ENCODE measurements at regions not wholly inside any gene's neighbourhood (a gene's known extent, or its start where the extent isn't known, plus 50 kb on each side); places are given as distances from the start of the nearest gene placed in this dataset.

DNA sequence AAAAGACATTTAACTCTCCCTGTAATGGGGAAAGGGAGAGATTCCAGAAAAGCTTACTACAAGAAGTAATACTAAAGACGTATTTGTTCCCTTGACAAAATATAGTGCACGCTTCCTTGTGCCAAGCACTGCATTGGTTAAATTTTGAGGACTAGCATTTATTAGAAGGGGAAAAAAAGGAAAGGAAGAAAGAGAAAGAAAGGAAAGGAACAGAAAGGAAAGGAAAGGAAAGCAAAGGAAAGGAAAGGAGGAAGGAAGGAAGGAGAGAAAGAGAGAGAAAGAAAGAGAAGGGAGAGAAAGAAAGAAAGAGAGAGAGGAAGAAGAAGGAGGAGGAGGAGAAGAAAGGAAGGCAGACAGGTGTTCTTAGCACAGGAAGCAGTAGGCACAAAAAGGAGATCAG is 110.1 kb upstream of the CDH6 start:
- H3K4me3 ChIP-seq (ENCODE audit: low read length): no peak overlapping the region
- no peak for TF ChIP-seq ZNF274 (IDR thresholded peaks at IDR 0.05; ENCODE audit: low read depth, low read length)

DNA sequence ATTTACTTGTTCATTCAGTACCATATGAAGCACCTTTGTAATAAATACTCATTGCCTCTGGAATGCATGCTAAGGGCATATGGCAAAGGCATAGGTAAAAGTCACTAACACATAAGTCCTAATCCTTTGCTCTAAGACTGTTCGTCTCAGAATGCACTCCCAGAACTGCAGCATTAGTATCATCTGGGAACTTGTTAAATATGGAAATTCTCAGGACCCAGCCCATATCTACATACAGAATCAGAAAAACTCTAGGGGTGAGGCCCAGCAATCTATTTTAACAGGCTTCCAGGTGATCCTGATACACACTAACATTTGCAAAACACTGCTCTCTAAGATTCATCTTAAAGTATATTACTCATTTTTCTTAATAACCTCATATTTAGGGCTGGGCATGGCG is 113.8 kb upstream of the CDH6 start:
- no peak for TF ChIP-seq ZNF274 (IDR thresholded peaks at IDR 0.05; ENCODE audit: low read depth, low read length)

DNA sequence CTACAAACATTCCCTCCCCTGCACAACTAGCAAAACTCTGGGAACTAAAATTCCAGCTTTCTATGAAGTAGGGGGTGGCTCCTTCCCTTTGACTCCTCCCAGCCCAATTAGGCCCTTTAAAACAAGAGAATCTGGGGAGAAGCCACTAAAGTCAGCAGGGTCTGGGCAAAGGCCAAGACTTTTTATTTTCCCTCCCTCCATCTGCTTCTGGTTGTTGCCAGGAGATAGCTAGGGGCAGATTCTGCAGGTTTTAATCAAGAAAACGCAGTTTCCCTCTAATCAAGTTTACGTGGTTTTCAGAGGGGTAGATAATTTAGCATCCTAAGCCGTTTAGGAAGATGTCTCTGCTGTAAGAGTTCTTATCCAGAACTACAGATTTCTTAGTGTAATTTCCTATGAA is 114.5 kb upstream of the CDH6 start:
- TF ChIP-seq ZNF274 (IDR thresholded peaks at IDR 0.05; ENCODE audit: low read depth, low read length): no peak
- no peak overlapping the region for H3K4me3 ChIP-seq (ENCODE audit: low read length)

More for the DNA sequence above, 113.8 kb upstream of the CDH6 start:
- no peak overlapping the region for H3K4me3 ChIP-seq (ENCODE audit: low read length)

DNA sequence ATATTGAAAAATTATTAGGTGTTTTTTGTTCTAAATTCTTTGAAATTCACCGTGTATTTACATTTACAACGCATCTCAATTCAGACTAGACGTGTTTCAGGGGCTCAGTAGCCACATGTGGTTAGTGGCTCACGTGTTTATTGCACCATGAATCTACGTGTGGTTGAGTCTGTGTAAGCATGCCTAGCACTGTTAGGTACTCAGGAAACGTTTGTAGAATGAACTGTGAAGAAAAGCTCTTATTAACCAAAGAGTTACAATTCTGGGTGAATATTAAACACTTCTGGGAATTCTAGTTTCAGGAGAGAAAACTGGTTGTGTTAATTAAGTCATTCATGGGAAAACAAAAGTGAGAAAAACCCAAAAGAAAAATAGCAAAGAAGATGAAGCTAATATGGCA is 117.5 kb upstream of the CDH6 start:
- TF ChIP-seq ZNF274 (IDR thresholded peaks at IDR 0.05; ENCODE audit: low read depth, low read length): no peak
- H3K4me3 ChIP-seq (ENCODE audit: low read length): no peak overlapping the region

DNA sequence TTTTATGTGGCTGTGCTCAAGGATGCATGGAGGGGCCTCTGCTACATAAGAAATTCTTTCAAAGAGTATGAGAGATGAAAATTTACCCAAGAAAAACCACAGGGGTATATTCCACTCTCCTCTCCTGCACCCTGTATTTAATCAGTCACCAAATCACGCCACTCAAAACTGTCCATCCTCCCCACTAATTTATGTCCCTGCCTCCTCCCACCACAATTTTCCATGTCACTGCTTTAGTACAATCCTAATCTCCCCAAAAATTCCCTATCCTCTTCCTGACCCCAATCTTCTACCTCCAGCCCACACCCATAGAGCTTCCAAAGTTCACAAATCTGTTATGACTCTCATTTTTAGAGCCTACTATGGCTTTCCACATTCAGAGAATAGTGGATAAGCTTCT is 125.2 kb upstream of the CDH6 start:
- no peak for TF ChIP-seq ZNF274 (IDR thresholded peaks at IDR 0.05; ENCODE audit: low read depth, low read length)
- H3K4me3 ChIP-seq (ENCODE audit: low read length): no peak overlapping the region

DNA sequence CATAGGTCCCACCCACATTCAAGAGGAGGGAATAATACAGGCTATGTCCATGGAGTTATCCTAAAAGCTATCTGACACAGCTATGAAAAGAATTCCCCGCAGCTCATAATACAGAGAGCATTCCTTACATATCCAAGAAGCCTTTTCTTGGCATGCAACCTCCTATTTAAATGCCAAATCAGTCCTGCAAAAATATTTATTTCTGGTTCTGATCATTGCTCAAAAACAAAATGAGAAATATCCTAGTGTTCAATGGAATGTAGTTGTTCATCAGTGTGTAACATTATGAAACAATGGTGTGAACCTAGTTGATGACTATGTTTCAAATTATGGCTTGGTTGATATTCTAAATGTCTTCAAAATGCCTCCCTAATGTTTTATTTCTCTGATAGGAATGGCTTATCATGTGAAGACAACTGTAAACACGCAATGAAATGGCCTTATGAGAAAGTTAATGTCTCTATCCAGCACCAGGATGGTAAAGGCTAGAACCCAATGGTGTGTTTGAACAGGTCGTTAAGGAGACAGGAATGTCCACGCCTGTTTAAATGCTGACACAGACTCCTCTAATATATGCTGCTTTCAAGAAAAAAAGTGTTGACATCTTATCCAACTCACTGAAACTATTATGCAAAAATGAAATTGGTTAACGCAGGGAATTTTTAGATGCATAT is 126.7 kb upstream of the CDH6 start:
- H3K4me3 ChIP-seq (ENCODE audit: low read length): no peak overlapping the region
- TF ChIP-seq ZNF274 (IDR thresholded peaks at IDR 0.05; ENCODE audit: low read depth, low read length): no peak

DNA sequence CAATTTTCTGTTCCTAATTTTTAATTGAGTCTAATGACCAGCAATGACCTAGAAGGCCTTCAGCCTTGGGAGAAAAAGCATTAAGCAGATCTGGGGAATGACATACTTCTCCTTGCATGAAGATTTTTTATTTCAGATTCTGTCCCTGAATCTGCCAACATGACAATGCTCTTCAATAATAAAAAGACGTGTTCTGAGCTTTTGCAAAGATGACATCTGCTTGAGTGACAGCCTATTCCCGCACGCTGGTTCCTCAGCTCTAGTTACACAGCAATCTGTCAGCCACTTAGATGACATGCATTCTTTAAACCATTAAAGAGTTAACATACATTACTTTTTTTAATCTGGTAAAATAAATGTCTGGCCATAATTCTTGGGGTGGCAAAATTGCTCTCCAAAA is 129.3 kb upstream of the CDH6 start:
- no peak overlapping the region for H3K4me3 ChIP-seq (ENCODE audit: low read length)

DNA sequence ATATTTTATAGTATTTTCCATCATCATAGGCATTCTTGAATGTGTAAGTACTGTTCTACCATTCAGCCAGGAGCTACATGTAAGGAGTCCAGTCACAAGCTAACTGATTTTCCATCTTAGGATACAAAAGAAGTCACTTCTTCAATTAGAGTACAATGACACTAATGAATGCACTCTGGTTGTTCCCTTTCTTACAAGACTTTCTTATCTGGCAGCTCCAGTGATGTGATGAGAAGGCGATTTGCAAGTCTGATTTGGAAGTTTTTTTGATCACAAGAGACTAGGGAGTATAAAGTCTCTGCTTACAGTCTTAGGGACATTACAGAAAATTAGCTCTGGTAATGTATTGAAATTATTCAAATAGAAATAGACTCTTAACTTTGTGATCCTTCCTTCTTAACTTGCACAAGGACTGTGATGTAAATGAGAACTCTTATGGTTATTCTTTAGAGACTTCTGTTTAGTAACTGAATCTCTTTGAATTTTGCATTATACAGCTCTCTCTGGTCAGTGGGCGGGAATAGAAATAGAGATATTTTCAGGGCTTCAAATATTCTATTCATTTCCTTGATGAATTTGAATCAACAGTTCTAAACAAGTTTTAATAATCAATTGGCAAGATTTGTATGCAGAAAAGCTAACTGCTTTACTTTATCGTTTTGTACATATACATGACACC is 130.4 kb upstream of the CDH6 start:
- H3K4me3 ChIP-seq (ENCODE audit: low read length): no peak overlapping the region
- no peak for TF ChIP-seq ZNF274 (IDR thresholded peaks at IDR 0.05; ENCODE audit: low read depth, low read length)

More for the DNA sequence above, 129.3 kb upstream of the CDH6 start:
- no peak for TF ChIP-seq ZNF274 (IDR thresholded peaks at IDR 0.05; ENCODE audit: low read depth, low read length)

DNA sequence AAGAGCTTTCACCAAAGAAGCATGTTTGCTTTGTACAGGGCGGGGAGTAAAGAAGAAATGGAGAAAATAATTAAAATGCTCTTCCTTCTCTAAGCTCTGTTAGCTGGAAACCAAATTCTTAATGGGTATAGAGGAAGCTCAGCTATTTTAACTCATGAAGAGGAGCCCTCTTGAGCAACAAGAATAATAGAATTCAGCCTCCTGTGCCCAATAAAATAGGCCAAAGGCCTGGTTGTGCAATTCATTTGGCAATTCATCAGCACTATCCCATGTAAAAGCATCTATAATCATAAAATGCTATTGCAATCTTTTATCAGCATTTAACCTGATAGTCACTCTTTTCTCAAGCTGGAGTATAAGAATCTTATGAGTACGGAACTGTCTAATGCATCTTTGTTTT is 133.6 kb upstream of the CDH6 start:
- no peak for TF ChIP-seq ZNF274 (IDR thresholded peaks at IDR 0.05; ENCODE audit: low read depth, low read length)

DNA sequence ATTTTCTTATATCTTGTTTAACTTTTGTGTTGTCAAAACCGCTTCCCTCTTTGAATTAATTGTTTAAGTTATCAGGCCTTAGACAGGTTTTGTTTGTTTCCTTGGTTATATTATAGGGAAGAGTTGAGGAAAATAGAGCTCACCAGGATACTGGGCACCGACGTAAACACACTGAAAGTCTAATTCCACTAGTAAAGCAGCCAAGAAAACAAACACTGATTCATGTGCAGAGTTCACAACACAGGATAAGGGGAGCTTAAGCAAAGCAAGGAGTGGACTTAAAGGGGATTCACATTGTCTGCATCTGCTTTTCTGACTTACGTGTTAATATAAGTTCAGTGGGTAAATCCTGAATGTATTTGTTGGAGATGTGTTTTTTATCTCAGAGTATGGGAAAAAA is 139.0 kb upstream of the CDH6 start:
- TF ChIP-seq ZNF274 (IDR thresholded peaks at IDR 0.05; ENCODE audit: low read depth, low read length): no peak
- H3K4me3 ChIP-seq (ENCODE audit: low read length): no peak overlapping the region

More for the DNA sequence above, 133.6 kb upstream of the CDH6 start:
- no peak overlapping the region for H3K4me3 ChIP-seq (ENCODE audit: low read length)

DNA sequence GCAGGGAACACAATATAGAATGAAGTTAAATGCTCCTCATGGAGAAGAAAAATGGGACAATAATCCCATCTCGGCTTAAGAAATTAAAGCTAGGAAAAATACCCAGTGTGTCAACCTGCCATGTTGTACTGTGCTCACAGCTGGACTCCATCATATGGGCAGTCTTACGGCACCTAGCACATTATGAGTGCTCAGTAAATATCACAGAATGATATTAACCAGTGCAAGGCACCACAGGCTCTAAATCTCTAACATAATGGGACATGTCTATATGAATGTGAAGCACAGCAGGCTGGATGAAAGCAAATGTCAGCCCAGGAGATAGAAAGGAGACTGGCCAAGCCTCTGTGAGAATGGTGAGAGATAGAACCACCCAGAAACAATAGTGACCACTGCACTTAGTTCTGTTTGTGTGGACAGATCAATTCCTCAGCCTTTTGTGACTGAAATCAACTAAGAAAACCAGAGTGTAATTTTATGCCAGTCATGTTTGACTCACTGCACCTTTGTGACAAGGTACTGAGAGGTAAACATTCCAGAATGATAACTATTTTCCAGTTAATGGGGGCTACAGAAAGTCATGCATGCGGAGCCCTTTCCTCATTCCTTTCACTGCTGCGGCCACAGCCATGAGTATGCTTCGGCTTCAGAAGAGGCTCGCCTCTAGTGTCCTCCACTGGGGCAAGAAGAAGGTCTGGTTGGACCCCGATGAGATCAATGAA is 140.4 kb upstream of the CDH6 start:
- H3K4me3 ChIP-seq (ENCODE audit: low read length): no peak overlapping the region
- TF ChIP-seq ZNF274 (IDR thresholded peaks at IDR 0.05; ENCODE audit: low read depth, low read length): no peak

DNA sequence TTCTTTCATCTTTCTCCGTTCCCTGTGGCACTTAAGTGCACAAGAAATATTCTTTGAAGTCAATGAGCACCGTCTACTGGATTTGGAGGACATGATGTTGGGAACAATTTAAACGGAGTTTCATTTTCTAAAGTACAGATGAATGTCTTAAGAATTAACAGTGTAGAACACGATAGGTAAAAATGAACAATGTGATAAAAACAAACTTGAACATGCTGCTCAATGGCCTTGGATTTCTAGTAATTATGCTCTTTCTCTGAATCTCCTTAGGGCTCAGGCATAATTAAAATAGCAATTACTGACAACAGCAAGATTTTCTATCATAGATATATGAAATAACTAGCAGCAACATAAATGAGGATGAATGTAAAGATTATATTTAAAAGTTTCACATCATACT is 142.2 kb upstream of the CDH6 start:
- H3K4me3 ChIP-seq (ENCODE audit: low read length): no peak overlapping the region
- no peak for TF ChIP-seq ZNF274 (IDR thresholded peaks at IDR 0.05; ENCODE audit: low read depth, low read length)

DNA sequence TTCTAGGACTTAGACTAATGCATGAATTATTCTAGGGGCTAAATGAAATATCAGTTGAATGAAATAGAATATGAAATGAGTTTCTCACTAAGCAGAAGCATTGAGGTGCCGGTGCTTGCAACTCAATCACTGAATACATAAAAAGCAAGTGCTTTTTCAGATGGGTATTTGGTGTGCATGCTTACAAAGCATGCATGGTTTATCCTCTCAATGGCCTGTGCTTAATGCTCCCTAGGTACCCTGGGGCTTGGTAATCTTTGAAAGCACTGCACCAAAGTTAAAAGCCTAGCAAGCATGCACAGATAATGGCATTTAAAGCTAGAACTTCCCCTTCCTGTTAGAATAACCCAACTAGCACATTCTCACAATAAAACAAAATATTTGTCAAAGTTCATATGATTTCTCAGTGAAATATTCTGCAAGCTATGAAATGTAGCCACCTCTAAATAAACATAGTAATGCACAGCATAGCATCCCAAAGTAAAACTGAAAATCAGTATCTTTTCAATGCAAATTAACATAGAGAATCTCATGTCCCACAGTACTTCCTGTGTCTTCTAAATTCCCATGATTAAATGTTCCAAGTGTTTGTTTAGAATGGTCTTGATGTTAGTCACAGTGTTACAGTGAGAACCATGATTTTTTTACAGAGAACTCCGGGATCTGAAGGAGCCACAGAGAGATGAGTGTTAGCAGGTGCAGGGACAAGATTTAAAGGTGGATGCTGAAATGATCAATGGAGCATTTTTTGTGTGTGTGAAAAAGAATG is 143.4 kb upstream of the CDH6 start:
- TF ChIP-seq ZNF274 (IDR thresholded peaks at IDR 0.05; ENCODE audit: low read depth, low read length): no peak
- no peak overlapping the region for H3K4me3 ChIP-seq (ENCODE audit: low read length)

DNA sequence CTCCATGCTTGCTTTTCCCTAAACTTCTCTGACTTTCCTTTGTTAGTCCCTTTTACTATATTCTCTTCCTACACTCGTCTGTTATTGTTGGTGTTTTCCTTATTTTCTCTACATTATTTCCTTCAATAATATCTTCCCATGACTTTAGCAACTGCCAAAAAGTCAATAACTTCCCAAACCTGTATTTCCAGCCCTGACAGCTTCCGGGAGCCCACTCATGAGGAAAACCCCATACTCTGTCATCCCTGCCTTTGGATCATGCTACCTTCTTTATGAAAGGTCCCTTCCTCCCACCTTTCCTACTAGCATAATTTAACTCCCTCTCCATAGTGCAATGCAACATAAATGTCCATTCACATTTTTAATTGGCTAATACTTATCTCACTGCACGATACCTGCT is 144.0 kb upstream of the CDH6 start:
- H3K4me3 ChIP-seq (ENCODE audit: low read length): no peak overlapping the region

More for the DNA sequence above, 144.0 kb upstream of the CDH6 start:
- TF ChIP-seq ZNF274 (IDR thresholded peaks at IDR 0.05; ENCODE audit: low read depth, low read length): no peak
